A549 (cell line): ENCODE measurements at regions not wholly inside any gene's neighbourhood (a gene's known extent, or its start where the extent isn't known, plus 50 kb on each side); places are given as distances from the start of the nearest gene placed in this dataset.

Experiments
- ATAC-seq, 2 experiments: fragments of 200-7000 bp in 1 of 2; fragments of >200 bp in 1 of 2; cut with Nextera tagmentation in 1 of 2; cut with Tn5 transposase in 1 of 2; 3 replicates each; pipeline versions ENCODE4 v1.8.0 to v1.9.1; 2018 to 2020; ENCODE audit warnings: mild to moderate bottlenecking in 1 of 2, moderate library complexity in 1 of 2
- CTCF ChIA-PET: fragments of 300-600 bp; sonication (Branson Sonifier 250); formaldehyde crosslinking; extraction: SDS; loops from one replicate; lab custom pipeline; 2021; ENCODE audit warnings: antibody characterized with exemption, inconsistent platforms; lab: Yijun Ruan, JAX
- POLR2A ChIA-PET: fragments of 350-600 bp; formaldehyde crosslinking; extraction: SDS; loops from one replicate; lab custom pipeline; 2021; ENCODE audit warnings: antibody characterized with exemption, inconsistent platforms; lab: Yijun Ruan, JAX
- DNase-seq, 2 experiments: peaks; one replicate each; pipeline versions ENCODE4 v3.0.0 to v3.0.0-alpha.2; 2011 to 2016; ENCODE audit warnings: low read depth in 1 of 2, low spot score in 1 of 2
- FAIRE-seq: peaks from 2 replicates; lab custom pipeline; 2011; peaks lifted over from hg19 to GRCh38; lab: Jason Lieb, UNC
- H3K27ac ChIP-seq, 2 experiments: fragments of >200 bp; sonication (Bioruptor Twin); formaldehyde crosslinking; 3 replicates each; pipeline ENCODE4 v1.5.1; 2016 to 2017
- H3K4me1 ChIP-seq: fragments of >200 bp; sonication (Bioruptor Twin); formaldehyde crosslinking; 3 replicates; pipeline ENCODE4 v1.6.1; 2016
- H3K4me2 ChIP-seq: fragments of >200 bp; sonication (Bioruptor Twin); formaldehyde crosslinking; 3 replicates; pipeline ENCODE4 v1.6.1; 2016
- H3K4me3 ChIP-seq: fragments of >200 bp; sonication (Bioruptor Twin); formaldehyde crosslinking; 3 replicates; pipeline ENCODE4 v1.5.1; 2016
- H3K9me3 ChIP-seq: fragments of >200 bp; sonication (Bioruptor Twin); formaldehyde crosslinking; 3 replicates; pipeline ENCODE4 v1.6.1; 2016
- BHLHE40 ChIP-seq: IDR thresholded peaks from 2 replicates; pipeline ENCODE4 v1.6.1; 2012; ENCODE audit warnings: low read depth, low read length, inconsistent platforms
- CBX2 ChIP-seq: fragments of 200-600 bp; sonication (generic); IDR thresholded peaks from 2 replicates; pipeline ENCODE4 v1.6.1; 2016; ENCODE audit warnings: low read depth, mild to moderate bottlenecking, borderline replicate concordance
- CHD2 ChIP-seq: fragments of 150-350 bp; IDR thresholded peaks from 2 replicates; pipeline ENCODE4 v1.6.1; 2014; ENCODE audit warnings: low read length; ENCODE audit not compliant: partially characterized antibody
- CHD4 ChIP-seq: fragments of 200-600 bp; sonication (generic); IDR thresholded peaks from 2 replicates; pipeline ENCODE4 v1.6.1; 2016; ENCODE audit warnings: antibody characterized with exemption, mild to moderate bottlenecking, borderline replicate concordance
- EHMT2 ChIP-seq: fragments of 200-600 bp; sonication (generic); IDR thresholded peaks from 2 replicates; pipeline ENCODE4 v1.6.1; 2016; ENCODE audit warnings: antibody characterized with exemption, low read depth, mild to moderate bottlenecking, moderate library complexity
- ESRRA ChIP-seq: fragments of 150-350 bp; IDR thresholded peaks from 2 replicates; pipeline ENCODE4 v1.6.1; 2014; ENCODE audit warnings: mild to moderate bottlenecking, low read length, borderline replicate concordance
- FOXS1 ChIP-seq: fragments of 250-450 bp; sonication (Bioruptor Pico); IDR thresholded peaks from 2 replicates; pipeline ENCODE4 v1.5.0; 2020; ENCODE audit warnings: mild to moderate bottlenecking, moderate library complexity
- GATA3 ChIP-seq: IDR thresholded peaks from 2 replicates; pipeline ENCODE4 v1.6.1; 2012; ENCODE audit warnings: borderline replicate concordance
- HDAC2 ChIP-seq: fragments of 200-600 bp; sonication (generic); IDR thresholded peaks from 2 replicates; pipeline ENCODE4 v1.6.1; 2016
- KDM5A ChIP-seq: fragments of 200-600 bp; sonication (generic); IDR thresholded peaks from 2 replicates; pipeline ENCODE4 v1.6.1; 2016; ENCODE audit warnings: antibody characterized with exemption, mild to moderate bottlenecking
- MAFK ChIP-seq: fragments of 450-650 bp; IDR thresholded peaks from 2 replicates; pipeline ENCODE4 v1.6.1; 2014; ENCODE audit not compliant: partially characterized antibody
- MAZ ChIP-seq: fragments of 150-350 bp; IDR thresholded peaks from 2 replicates; pipeline ENCODE4 v1.6.1; 2014; ENCODE audit warnings: antibody characterized with exemption, low read depth, low read length, borderline replicate concordance
- MYC ChIP-seq: IDR thresholded peaks from 2 replicates; pipeline ENCODE4 v1.6.1; 2012; ENCODE audit warnings: mild to moderate bottlenecking, inconsistent platforms, low read length, improper control_type of control experiment, borderline replicate concordance
- NR3C1 ChIP-seq: fragments of >200 bp; sonication (Bioruptor Twin); formaldehyde crosslinking; IDR thresholded peaks from 3 replicates; pipeline ENCODE4 v1.6.1; 2017
- PHF8 ChIP-seq: fragments of 200-600 bp; sonication (generic); IDR thresholded peaks from 2 replicates; pipeline ENCODE4 v1.6.1; 2016; ENCODE audit warnings: low read depth, mild to moderate bottlenecking, antibody characterized with exemption, moderate library complexity, borderline replicate concordance
- RAD21 ChIP-seq, 2 experiments: fragments of >200 bp in 1 of 2; sonication (Bioruptor Twin) in 1 of 2; formaldehyde crosslinking in 1 of 2; IDR thresholded peaks in 1 of 2; conservative IDR thresholded peaks in 1 of 2; 2 replicates in 1 of 2; 3 replicates in 1 of 2; pipeline ENCODE4 v1.6.1; 2012 to 2018; ENCODE audit warnings: inconsistent platforms in 1 of 2
- RARB ChIP-seq: fragments of 250-450 bp; sonication (Bioruptor Pico); IDR thresholded peaks from 2 replicates; pipeline ENCODE4 v1.8.0; 2021; ENCODE audit warnings: mild to moderate bottlenecking, moderate library complexity
- RNF2 ChIP-seq: fragments of 200-600 bp; sonication (generic); IDR thresholded peaks from 2 replicates; pipeline ENCODE4 v1.6.1; 2016; ENCODE audit warnings: low read depth, mild to moderate bottlenecking, antibody characterized with exemption, moderate library complexity, borderline replicate concordance
- SREBF2 ChIP-seq: fragments of 450-650 bp; IDR thresholded peaks from 2 replicates; pipeline ENCODE4 v1.6.1; 2014; ENCODE audit warnings: mild to moderate bottlenecking, moderate library complexity
- TP53 ChIP-seq: fragments of 250-450 bp; sonication (Bioruptor Pico); IDR thresholded peaks from 2 replicates; pipeline ENCODE4 v1.5.0; 2021; ENCODE audit warnings: mild to moderate bottlenecking, moderate library complexity
- ZC3H11A ChIP-seq: fragments of 450-650 bp; IDR thresholded peaks from 2 replicates; pipeline ENCODE4 v1.6.1; 2014; ENCODE audit warnings: antibody characterized with exemption, mild to moderate bottlenecking
- WGBS: methylation state at CpG from one replicate; pipeline ENCODE4 v1.1.6; 2017; ENCODE audit errors: missing lambda C conversion rate; 5-methylcytosine and 5-hydroxymethylcytosine counted together
- TF ChIP-seq, protein P1 (sequence below): fragments of 250-450 bp; sonication (Bioruptor Pico); IDR thresholded peaks from 2 replicates; pipeline ENCODE4 v1.5.0; 2021; ENCODE audit warnings: mild to moderate bottlenecking, moderate library complexity, borderline replicate concordance
- TF ChIP-seq, protein P2 (sequence below): fragments of >200 bp; sonication (Bioruptor Twin); formaldehyde crosslinking; IDR thresholded peaks from 3 replicates; pipeline ENCODE4 v1.5.1; 2016
- TF ChIP-seq, protein P3 (sequence below): fragments of 200-600 bp; sonication (generic); IDR thresholded peaks from 2 replicates; pipeline ENCODE4 v1.6.1; 2016; ENCODE audit warnings: antibody characterized with exemption, mild to moderate bottlenecking, moderate library complexity
- TF ChIP-seq, protein P4 (sequence below): IDR thresholded peaks from 2 replicates; pipeline ENCODE4 v1.6.1; 2012

DNA sequence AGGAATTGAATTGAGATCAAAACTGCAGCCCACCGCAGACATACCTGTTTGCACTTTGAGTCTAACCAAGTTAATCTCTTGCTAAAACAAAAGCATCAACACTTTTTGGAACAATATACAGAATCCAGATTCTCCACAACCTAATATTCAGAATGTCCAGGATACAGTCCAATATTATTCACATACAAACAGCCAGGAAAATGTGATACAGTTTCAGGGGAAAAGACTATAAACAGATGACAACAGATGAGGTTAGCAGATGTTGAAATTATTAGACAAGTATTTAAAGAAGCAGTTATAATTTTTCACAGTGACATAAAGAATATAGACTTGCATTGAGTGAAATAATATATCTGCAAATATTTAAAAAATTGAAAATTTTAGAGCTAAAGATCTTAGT lies 678.1 kb upstream of the CXADR start:
- CTCF ChIA-PET: no interaction called here
- H3K27ac ChIP-seq: no peak overlapping the region
- H3K4me3 ChIP-seq: no peak overlapping the region
- POLR2A ChIA-PET: no interaction called here
- DNase-seq (no peak), FAIRE-seq (no peak), ATAC-seq (no peak)
- H3K4me1 ChIP-seq: no peaks in the 10 kb centered on the region
- H3K4me2 ChIP-seq: no peak overlapping the region
- 69% methylated on average over 1 of the region's 1 CpG for WGBS
- no peaks in the 10 kb centered on the region for H3K9me3 ChIP-seq
- TF ChIP-seq GATA3: no peak
- no peak for TF ChIP-seq ESRRA
- TF ChIP-seq MYC: no peak
- no peak for TF ChIP-seq NR3C1
- no peak for TF ChIP-seq EHMT2
- TF ChIP-seq HDAC2: no peak
- TF ChIP-seq MAZ: no peak
- no peak for TF ChIP-seq BHLHE40
- no peak for TF ChIP-seq CHD2
- TF ChIP-seq ZC3H11A: no peak
- TF ChIP-seq, protein P1, sequence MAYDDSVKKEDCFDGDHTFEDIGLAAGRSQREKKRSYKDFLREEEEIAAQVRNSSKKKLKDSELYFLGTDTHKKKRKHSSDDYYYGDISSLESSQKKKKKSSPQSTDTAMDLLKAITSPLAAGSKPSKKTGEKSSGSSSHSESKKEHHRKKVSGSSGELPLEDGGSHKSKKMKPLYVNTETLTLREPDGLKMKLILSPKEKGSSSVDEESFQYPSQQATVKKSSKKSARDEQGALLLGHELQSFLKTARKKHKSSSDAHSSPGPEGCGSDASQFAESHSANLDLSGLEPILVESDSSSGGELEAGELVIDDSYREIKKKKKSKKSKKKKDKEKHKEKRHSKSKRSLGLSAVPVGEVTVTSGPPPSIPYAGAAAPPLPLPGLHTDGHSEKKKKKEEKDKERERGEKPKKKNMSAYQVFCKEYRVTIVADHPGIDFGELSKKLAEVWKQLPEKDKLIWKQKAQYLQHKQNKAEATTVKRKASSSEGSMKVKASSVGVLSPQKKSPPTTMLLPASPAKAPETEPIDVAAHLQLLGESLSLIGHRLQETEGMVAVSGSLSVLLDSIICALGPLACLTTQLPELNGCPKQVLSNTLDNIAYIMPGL (CRISPR knock-in tag): no peak
- no peak for TF ChIP-seq CBX2
- TF ChIP-seq KDM5A: no peak
- no peak for TF ChIP-seq PHF8
- TF ChIP-seq SREBF2: no peak

DNA sequence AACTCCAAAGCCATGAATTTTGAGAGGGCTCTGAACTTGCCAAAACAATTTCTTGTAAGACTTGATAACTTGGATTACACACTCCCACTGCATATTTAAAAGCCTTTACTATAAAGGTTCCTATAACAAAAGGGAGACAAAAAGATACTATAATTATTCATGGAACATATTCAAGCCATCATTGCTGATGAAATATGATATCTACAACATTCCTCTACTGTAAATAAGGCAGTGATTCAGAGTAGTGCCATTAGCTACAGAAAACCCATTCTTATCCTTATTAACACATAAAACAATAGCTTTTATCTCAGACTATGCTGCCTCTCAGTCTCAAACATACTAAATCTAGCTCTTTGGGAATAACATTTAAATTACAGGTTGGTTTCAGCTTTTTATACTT lies 675.5 kb upstream of the CXADR start:
- H3K4me2 ChIP-seq: no peak overlapping the region
- no peaks in the 10 kb centered on the region for H3K4me1 ChIP-seq
- CTCF ChIA-PET: no interaction called here
- POLR2A ChIA-PET: interaction anchor here (0.5 kb wide), 1 partner anchor 167 kb away, joined by 3 read pairs; no protein-coding TSS in a partner anchor
- H3K27ac ChIP-seq: no peak overlapping the region
- ATAC-seq (no peak), FAIRE-seq (no peak), DNase-seq (no peak)
- no peaks in the 10 kb centered on the region for H3K9me3 ChIP-seq
- TF ChIP-seq CHD4 (no peak), FOXS1 (CRISPR knock-in tag) (no peak), RARB (no peak)
- no peak overlapping the region for H3K4me3 ChIP-seq

DNA sequence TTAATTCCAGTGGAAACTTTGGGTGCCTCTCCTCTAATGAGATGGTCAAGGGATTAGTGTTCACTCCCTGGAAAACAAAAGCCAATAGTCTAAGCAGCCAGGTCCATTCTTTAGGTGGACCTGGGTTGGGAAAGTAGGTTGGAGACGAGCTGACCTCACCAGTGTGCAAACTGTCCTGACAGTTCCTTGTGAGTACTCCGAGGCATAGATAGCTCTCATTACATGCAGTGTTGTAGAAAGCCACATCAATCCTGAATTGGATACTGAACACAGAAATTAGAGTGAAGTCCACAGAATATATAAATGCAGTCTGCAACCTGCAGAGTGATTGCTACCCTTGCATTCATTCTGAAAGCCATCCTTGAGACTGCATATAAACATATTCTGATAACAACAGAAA lies 675.1 kb upstream of the CXADR start:
- POLR2A ChIA-PET: interaction anchor here (0.5 kb wide), 1 partner anchor 167 kb away, joined by 3 read pairs; no protein-coding TSS in a partner anchor
- no peaks in the 10 kb centered on the region for H3K4me1 ChIP-seq
- FAIRE-seq: no peak
- H3K27ac ChIP-seq: no peak overlapping the region
- no peaks in the 10 kb centered on the region for H3K9me3 ChIP-seq
- 9% methylated on average over 2 of the region's 2 CpGs for WGBS
- no peak overlapping the region for H3K4me2 ChIP-seq
- H3K4me3 ChIP-seq: no peak overlapping the region
- no peak for ATAC-seq
- TF ChIP-seq, protein P2, sequence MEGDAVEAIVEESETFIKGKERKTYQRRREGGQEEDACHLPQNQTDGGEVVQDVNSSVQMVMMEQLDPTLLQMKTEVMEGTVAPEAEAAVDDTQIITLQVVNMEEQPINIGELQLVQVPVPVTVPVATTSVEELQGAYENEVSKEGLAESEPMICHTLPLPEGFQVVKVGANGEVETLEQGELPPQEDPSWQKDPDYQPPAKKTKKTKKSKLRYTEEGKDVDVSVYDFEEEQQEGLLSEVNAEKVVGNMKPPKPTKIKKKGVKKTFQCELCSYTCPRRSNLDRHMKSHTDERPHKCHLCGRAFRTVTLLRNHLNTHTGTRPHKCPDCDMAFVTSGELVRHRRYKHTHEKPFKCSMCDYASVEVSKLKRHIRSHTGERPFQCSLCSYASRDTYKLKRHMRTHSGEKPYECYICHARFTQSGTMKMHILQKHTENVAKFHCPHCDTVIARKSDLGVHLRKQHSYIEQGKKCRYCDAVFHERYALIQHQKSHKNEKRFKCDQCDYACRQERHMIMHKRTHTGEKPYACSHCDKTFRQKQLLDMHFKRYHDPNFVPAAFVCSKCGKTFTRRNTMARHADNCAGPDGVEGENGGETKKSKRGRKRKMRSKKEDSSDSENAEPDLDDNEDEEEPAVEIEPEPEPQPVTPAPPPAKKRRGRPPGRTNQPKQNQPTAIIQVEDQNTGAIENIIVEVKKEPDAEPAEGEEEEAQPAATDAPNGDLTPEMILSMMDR: no peak
- no peak for TF ChIP-seq RAD21 (conservative IDR thresholded peaks at IDR 0.05 in 1 of 2, IDR thresholded peaks at IDR 0.05 in 1 of 2)
- TF ChIP-seq TP53 (CRISPR knock-in tag): no peak
- TF ChIP-seq, protein P3, sequence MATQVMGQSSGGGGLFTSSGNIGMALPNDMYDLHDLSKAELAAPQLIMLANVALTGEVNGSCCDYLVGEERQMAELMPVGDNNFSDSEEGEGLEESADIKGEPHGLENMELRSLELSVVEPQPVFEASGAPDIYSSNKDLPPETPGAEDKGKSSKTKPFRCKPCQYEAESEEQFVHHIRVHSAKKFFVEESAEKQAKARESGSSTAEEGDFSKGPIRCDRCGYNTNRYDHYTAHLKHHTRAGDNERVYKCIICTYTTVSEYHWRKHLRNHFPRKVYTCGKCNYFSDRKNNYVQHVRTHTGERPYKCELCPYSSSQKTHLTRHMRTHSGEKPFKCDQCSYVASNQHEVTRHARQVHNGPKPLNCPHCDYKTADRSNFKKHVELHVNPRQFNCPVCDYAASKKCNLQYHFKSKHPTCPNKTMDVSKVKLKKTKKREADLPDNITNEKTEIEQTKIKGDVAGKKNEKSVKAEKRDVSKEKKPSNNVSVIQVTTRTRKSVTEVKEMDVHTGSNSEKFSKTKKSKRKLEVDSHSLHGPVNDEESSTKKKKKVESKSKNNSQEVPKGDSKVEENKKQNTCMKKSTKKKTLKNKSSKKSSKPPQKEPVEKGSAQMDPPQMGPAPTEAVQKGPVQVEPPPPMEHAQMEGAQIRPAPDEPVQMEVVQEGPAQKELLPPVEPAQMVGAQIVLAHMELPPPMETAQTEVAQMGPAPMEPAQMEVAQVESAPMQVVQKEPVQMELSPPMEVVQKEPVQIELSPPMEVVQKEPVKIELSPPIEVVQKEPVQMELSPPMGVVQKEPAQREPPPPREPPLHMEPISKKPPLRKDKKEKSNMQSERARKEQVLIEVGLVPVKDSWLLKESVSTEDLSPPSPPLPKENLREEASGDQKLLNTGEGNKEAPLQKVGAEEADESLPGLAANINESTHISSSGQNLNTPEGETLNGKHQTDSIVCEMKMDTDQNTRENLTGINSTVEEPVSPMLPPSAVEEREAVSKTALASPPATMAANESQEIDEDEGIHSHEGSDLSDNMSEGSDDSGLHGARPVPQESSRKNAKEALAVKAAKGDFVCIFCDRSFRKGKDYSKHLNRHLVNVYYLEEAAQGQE: no peak
- TF ChIP-seq BHLHE40: no peak
- no peak for TF ChIP-seq RNF2
- TF ChIP-seq, protein P4, sequence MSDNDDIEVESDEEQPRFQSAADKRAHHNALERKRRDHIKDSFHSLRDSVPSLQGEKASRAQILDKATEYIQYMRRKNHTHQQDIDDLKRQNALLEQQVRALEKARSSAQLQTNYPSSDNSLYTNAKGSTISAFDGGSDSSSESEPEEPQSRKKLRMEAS: no peak
- TF ChIP-seq MAFK: no peak
- no peak for TF ChIP-seq SREBF2
- CTCF ChIA-PET: no interaction called here
- no peak for DNase-seq
